HT-29 (cell line): ENCODE measurements at regions not wholly inside any gene's neighbourhood (a gene's known extent, or its start where the extent isn't known, plus 50 kb on each side); places are given as distances from the start of the nearest gene placed in this dataset.

Source experiments
- DNase-seq: peaks from one replicate; pipeline ENCODE4 v3.0.0-alpha.2; 2015; ENCODE audit warnings: low spot score

DNA sequence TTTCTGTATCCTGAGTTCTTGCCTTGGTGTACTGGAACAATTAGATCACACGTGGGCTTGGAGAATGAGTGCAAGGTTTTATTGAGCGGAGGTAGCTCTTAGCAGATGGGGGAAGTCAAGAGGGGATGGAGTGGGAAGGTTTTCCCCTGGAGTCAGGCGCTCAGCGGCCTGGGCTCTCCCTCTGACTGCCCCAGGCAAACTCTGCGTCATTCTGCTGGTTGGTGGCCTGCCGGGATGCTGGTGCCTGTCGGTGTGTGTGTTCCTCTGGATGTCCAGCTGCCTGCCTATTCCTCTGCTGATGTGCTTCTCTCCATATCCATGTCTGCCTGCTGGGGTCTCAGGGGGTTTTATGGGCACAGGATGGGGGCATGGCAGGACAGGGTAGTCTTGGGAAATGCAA, 111.0 kb downstream of the TRIB2 start:
- DNase-seq: no peak

DNA sequence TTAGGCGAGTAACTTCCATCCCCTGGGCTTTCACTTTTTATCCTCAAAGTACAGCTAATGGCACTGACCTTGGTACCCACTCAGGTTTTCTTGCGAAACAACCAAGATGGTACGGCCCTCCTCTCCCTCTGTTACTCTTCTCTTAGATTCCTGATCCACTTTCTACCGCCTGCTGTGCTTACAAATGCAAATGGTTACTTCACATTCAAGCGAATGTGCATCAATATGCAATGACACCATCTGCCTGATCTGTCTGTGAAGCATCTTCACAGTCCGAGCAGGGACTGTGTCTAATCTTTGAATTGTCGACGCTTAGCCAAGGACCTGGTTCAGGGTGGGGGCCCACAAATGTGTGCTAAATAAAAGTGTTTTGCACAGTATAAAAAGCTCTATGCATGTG, 112.2 kb downstream of the TRIB2 start:
- DNase-seq: no peak

DNA sequence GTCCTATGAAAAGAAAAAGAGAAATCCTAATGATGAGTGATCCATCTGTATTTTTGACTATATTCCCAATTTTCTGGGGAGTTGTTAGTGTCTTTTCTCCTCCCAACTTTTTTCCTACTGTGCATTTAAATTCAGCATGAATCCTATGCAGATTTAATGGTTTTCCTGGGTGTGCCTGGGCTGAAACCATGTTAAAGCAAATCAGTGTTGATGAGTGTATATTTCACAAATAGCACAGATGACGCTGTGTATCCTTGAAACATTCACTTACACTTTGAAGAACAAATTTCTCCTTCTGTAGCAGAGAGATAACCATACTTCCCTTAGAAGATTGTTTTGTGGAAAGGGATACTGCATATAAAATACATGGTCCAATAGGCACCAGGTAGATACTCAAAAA, 114.3 kb downstream of the TRIB2 start:
- no peak for DNase-seq

DNA sequence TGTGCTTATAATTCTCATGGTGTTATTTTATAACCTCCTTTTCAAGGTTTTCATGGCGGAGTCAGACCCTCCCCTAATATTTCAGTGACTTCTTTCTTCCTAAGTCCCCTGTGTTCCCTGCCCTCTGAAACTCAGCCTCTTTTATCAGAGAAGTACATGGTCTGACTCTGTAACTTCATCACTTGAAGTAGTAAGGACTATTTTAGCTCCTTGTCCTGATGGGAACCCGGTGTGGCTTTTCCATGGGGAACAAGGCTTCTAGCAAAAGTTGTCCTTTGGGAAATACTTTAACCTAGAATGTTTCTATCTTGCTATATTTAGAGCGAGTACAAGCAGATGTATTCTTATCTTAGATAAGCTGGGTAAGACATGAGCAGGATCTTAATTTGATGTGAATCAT, 117.5 kb downstream of the TRIB2 start:
- no peak for DNase-seq

DNA sequence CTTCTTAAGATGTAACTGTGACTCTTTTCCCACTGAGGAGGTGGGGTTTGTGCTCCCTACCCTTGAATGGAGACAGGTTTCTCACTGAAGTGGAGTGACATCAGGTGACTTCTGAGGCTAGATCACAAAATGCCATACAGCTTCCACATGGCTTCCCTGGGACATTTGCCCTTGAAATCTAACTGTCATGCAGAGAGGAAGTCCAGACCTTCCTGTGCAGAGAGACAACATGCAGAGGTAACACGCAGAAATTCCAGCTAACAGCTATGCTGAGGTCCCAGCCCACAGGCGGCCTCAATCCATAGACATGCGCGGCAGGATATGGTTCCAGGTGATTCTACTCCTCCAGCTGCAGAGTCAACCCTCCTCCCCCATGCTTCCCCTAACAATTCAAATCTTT, 119.0 kb downstream of the TRIB2 start:
- DNase-seq: no peak

DNA sequence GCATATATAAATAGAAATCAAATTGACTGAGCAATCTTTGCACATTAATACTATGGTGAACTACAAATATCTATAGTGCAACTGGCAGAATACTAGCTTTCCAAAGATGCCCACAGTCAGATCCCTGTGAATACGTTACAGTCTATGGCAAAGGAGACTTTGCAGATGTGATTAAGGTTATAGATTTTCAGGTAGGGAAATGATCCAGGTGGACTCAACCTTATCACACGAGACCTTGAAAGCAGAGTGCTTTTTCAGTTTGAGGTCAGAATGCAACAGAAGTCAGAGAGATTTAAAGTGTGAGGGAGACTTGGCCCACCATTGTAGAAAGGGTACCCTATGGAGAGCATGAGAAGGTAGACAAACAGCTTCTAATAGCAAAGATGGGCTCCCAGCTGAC, 122.6 kb downstream of the TRIB2 start:
- no peak for DNase-seq

DNA sequence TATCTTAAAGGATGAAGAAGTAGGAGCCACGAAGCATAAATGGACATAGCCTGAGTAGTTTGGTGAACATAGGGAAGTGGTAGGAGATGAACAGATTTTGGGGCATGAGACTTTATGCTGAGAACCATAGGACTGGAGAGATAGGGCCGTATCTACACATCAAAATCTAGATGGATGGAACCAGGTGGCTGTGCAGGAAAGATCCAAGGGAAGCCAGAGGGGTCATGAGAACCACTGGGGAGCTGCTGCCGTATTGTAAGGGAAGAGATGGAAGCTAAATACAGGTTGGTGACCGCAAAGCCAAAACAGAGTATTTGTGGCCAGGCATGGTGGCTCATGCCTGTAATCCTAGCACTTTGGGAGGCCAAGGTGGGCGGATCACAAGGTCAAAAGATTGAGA, 124.3 kb downstream of the TRIB2 start:
- no peak for DNase-seq

DNA sequence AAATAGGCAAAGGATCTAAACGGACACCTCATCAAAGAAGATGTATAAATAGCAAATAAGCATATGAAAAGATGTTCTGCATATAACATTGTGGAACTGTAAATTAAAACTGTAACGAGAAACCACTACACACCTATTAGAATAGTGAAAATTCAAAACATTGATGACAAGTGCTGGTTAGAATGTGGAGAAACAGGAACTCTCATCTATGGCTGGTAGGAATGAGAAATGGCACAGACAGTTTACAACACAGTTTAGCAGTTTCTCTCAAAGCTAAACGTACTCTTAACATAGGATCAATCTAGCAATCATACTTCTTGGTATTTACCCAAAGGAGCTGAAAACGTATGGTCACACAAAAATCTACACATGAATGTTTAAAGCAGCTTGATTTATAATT, 126.2 kb downstream of the TRIB2 start:
- DNase-seq: no peak

DNA sequence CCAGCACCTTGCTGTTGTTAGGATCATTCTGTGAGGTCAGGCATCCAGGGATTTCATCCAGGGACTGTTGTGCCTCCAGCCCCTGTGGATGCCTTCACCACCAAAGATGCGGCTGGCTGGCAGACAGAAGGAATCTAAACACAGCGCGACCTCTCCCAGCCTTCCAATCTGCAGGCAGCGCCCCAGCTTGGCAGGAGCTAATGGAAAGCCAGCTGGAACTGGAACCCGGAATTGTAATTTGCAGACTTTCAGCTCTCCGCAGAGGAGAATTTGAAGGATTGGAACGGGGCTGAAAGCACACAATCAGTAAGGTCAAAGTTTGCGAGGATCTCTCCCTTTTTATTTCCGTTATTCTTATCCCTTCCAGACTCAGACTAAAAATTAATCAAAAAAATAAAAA, 127.8 kb downstream of the TRIB2 start:
- no peak for DNase-seq

DNA sequence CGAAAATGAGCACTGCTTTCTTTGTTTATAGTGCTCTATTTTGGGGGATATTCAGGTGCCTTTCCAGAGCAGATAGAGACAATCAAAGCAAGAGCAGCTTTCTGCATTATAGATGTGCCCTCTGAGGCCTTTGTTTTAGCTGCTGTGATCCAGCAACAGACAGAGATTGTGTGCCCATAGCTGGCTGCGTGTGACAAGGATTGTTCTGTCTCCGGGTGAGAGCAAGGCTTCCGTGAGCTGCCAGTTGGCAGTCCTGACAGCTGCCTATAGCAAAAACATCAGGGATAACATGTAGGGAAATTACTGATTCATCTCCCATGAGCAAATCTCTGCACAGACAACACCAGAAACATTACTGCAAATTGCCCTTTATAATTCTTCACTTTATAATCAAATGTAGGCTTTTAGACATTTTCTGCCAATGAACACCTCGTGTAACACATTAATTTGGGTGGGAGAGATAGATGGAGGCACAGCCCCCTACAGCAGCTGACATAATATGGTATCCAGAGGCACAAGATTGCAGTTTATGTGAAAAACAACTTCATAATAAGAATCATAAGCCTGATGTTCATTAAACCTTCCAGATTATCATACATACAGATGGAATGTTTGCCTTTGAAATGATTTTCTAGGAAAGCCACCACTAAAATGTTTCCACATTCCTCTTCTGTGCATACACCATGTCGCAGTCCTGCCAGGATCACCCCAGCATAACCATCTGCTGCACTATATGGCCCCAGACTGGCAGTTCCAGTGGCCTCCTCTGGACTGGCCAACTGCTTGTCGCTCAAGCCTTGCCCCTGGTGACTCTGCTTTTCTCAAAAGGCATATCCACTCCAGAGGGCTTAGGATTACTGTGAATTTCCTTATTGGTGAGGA, 131.2 kb downstream of the TRIB2 start:
- DNase-seq: no peak

DNA sequence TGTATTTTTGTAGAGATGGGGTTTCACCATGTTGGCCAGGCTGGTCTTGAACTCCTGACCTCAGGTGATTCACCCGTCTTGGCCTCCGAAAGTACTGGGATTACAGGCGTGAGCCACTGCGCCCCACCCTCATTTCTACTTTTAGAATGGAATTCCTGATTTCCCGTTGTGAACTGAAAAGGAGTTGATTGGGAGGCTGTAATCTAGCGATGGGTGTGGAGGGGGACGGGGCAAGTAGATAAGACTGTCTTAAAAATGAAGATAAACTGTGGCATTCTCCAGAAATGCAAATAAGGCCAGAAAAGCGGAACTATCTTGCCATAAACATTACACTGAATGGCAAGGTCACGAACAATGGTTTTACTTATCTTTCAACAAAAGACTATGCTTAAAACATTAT, 135.4 kb downstream of the TRIB2 start:
- DNase-seq: no peak

DNA sequence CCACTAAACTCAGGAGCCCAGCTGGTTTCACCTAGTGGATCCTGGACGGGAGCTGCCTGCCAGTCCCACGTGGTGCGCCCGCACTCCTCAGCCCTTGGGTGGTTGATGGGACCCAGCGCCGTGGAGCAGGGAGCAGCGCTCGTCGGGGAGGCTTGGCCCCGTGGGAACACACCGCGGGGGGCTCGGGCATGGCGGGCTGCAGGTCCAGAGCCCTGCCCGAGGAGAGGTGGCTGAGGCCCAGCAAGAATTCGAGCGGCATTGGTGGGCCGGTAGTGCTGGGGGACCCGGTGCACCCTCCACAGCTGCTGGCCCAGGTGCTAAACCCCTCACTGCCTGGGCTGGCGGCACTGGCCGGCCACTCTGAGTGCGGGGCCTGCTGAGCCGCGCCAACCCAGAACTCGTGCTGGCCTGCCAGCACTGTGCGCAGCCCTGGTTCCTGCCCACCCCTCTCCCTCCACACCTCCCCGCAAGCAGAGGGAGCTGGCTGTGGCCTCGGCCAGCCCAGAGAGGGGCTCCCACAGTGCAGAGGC, 137.3 kb downstream of the TRIB2 start:
- DNase-seq: no peak

DNA sequence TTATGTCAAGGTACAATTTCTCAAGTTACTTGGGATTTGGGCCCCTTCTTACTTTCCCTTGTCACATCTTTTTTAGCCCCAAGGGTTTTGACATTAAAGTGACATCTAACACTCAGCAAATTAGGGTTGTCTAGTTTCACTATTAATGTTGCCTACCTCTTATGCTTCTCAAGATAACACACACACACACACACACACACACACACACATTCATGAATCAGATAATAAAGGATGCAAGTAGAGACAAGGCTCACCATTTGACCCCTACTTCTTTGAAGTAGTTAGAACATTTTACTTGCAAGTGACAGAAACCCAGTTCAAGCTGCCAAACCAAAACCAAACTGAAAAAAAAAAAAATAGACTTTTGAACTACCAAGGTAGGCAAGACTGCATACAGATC, 138.8 kb downstream of the TRIB2 start:
- DNase-seq: no peak

DNA sequence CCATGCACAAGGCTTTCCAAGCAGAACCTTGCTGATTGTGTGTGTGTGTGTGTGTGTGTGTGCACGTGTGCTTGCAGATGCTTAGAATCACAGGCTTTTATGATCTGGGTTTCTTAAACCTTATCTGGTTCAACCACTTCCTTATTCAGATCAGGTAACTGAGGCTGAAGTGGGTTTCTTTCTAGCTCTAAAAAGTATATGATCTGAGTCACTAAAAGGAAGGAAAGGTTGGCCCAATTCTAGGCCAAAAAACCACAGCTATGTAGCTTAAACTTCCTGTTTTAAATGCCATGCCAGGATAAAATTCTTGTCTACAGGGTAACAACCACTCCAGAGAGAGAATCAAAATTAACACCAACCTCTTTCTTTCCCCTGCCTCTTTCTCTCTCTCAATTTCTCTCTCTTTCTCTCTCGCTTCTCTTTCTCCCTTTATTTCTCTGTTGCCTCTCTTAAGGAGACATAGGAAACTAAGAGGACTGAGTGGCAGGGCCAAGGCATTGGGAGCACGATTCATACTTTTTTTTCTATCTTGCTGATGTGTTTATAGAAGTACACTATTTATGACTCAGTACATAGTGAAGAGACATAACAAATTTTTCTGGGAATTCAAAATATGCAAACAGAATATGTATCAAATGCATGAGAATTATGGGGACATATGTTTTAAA, 140.3 kb downstream of the TRIB2 start:
- no peak for DNase-seq

DNA sequence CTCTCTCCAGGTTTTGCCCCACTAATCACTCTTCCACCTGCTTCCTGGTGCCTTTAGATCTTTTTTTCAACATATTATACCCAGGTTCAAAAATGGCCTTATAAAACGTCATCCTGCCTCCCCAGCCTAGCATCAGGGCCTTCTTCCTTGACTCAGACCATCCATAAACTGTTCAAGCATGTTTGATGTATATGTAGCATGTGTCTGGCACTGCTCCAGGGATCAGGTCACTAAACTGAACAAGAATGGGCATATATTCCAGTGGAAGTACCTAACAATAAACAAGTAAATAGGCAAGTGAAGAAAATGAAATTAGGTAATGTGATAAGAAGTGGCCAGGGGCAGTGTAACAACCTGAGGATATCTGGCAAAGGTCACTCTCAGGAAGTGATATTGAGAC, 141.2 kb downstream of the TRIB2 start:
- no peak for DNase-seq

DNA sequence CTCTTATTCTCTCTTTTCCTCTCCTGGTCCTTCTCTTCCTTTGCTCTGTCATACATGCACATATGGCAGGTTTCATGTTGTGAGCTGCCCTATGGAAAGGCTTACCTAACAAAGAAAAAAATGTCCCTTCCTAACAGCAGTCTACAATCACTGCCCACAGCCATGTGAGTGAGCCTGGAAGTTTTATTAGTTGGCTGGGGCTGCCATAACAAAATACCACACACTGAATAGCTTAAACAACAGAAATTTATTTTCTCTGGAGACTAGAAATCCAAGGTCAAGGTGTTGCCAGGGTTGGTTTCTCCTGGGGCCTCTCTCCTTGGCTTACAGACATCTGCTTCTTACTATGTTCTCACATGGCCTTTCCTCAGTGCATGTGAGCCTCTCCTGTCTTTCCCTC, 142.1 kb downstream of the TRIB2 start:
- DNase-seq: no peak

DNA sequence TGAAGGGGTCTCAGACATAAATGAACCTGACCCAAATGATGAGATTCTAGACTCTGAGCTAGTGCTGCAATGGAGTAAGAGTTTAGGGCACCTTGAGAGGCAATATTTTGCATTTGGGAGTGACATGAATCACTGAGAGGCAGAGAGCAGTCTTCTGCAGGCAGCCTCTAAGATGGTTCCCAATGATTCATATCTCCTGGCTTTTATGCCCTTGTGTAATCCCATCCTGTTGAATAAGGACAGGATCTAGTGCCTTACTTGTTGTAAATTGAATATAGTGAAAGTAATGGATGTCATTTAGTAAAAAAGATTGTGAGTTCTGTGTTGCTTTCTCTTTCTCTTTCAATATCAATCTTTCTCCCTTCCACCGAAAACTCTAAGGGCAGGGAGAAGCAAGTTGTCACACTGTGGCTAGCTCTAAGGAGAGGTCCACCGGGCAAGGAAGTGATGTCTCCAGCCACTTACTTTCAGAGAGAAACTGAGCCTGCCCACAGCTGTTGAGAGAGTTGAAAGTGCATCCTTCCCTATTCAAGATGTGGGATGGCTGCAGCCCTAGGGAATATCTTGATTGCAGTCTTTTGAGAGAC, 144.7 kb downstream of the TRIB2 start:
- no peak for DNase-seq

DNA sequence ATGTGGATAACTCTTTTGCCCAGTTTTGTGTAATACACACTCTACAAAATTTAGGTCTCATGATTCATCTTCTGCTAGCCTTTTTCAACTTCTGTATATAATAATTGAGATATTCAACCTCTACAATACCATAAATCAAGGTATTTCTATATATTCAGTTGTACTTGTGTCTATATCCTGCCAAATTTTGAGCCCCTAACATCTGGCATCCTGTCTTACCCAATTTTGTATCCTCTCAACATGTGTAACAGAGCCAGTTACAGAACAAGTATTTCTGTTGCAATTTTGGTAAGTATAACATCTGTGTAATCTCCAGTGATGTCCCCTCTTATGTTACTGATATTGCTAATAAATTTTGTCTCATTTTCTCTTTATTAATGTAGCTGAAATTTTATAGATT, 145.8 kb downstream of the TRIB2 start:
- DNase-seq: no peak

DNA sequence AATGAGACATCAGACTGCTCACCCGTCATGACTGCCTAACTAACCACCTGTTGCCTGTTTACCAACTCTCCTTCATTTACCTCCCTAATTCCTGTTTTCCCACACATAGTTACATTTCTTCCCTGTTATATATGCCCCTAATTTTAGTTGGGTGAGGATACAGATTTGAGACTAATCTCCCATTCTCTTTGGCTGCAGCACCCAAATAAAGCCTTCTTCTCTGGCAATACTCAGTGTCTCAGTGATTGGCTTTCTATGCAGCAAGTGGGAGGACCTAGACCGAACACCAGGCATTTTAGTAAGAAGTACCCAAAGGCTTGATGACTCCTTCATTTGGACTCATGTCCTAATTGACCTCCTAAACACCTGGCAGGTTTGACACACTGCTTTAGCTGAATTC, 147.2 kb downstream of the TRIB2 start:
- no peak for DNase-seq

DNA sequence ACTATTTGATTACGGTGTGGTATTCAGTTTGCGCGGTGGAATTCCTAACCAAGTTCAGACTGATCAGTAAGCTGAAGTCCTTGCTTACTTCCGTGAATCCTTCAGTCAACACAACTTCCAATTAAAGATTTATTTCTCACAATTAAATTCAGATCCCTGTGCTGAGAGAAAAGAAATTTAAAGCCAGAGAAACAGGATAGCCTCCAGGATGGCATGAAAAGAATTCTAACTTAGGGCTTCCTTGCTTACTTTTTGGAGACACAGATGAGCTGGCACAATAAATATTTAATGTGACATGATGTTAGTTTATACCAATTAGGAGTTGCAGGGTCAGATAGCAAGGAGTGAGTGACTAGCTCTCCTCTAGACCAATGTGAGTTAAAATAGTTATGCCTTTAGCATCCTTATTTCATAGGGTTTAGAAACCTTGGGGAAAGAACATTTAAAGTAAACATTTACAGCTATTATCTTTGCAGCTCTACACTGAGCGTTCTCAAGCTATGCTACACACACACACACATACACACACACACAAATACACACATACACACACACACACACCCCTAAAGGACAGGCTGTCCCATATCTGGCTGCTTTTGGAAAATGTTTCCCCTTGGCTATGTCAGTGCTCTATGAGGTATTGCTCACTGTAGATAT, 151.0 kb downstream of the TRIB2 start:
- DNase-seq: no peak

DNA sequence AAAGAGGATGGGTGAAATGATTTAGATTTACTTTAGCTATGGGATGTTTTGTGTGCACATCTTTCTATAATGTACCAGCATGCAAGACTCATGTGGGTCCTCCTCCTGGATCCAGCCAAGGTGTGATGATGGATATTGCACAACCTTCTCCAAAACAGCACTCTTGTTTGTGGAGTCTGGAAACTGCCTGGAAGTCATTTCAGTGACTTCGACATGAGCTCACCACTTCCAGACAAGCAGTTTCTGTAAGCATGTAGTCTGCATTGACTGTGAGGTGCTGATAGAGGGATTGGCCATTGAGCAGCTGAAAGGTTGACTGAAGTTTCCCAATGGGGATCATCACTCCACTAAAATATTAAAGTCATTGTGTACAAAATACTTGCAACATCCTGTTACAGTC, 154.0 kb downstream of the TRIB2 start:
- DNase-seq: no peak

DNA sequence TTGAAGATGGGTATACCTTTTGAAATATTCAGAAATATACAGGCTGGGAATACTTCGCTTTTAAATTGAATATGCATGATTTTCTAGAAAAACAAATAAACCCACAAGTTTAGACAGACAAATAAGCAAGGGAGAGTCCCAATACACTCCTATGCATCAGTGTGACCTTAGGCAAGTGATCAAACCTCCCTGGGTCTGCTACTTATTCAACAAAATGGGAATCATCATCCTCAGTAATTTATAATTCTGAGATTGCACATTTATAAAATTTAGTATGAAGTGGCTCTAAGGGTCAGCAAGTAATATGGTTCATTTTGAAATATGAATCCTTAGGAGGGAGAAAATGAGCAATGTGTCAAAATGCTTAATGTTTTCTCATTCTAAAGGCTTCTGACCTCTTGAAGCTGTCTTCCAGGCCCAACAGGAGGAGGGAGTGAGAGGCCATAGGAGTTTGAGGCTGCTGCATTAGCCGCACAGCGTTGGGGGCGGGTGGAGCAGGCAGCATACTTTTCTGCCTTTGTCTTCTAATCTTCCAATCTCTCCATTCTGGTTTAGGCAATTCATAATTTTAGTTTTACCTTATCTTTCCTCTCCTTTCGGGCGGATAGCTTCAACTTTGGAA, 155.1 kb downstream of the TRIB2 start:
- DNase-seq: no peak
